GM18868 (cell line): ENCODE measurements at regions not wholly inside any gene's neighbourhood (a gene's known extent, or its start where the extent isn't known, plus 50 kb on each side); places are given as distances from the start of the nearest gene placed in this dataset.
"Not testable (repeated sequence)": the region's sequence is repeated elsewhere in the genome, so short reads cannot be mapped to it uniquely, and the experiment has no call there.

Source experiments
- ATAC-seq: cut with Tn5 transposase; IDR thresholded peaks from one replicate; pipeline ENCODE4 v1.9.1; 2021; ENCODE audit warnings: mild to moderate bottlenecking, moderate library complexity; ENCODE audit not compliant: unreplicated experiment

- not testable (repeated sequence) for ATAC-seq
These were observed 452.5 kb upstream of the NDN start for GRCh38 chr15:24139622-24140021.

- ATAC-seq, result not testable (repeated sequence)
These were observed 458.0 kb upstream of the NDN start for GRCh38 chr15:24145070-24145469.

GRCh38 chr15:24146251-24146650 lies 459.1 kb upstream of the NDN start:
- ATAC-seq, result no peak

- ATAC-seq, result no peak
These were observed 463.4 kb upstream of the NDN start for GRCh38 chr15:24150542-24150941.

- not testable (repeated sequence) for ATAC-seq
These were observed 471.2 kb upstream of the NDN start for GRCh38 chr15:24158306-24158705.

GRCh38 chr15:24165512-24165911 lies 478.4 kb upstream of the NDN start:
- ATAC-seq, result not testable (repeated sequence)

GRCh38 chr15:24202297-24202696 lies 473.3 kb upstream of the NPAP1 start:
- ATAC-seq, result not testable (repeated sequence)

GRCh38 chr15:24211742-24212476 lies 463.7 kb upstream of the NPAP1 start:
- ATAC-seq, result not testable (repeated sequence)

- ATAC-seq, result no peak
These were observed 451.8 kb upstream of the NPAP1 start for GRCh38 chr15:24223739-24224138.

- no peak for ATAC-seq
These were observed 451.4 kb upstream of the NPAP1 start for GRCh38 chr15:24224161-24224560.

GRCh38 chr15:24228922-24229321 lies 446.7 kb upstream of the NPAP1 start:
- ATAC-seq, result not testable (repeated sequence)

- ATAC-seq, result not testable (repeated sequence)
These were observed 442.4 kb upstream of the NPAP1 start for GRCh38 chr15:24233134-24233533.

- ATAC-seq, result not testable (repeated sequence)
These were observed 435.0 kb upstream of the NPAP1 start for GRCh38 chr15:24240580-24240979.

GRCh38 chr15:24259106-24259505 lies 416.5 kb upstream of the NPAP1 start:
- ATAC-seq, result not testable (repeated sequence)

- ATAC-seq, result not testable (repeated sequence)
These were observed 415.2 kb upstream of the NPAP1 start for GRCh38 chr15:24260407-24260806.

GRCh38 chr15:24260854-24261253 lies 414.7 kb upstream of the NPAP1 start:
- not testable (repeated sequence) for ATAC-seq

- ATAC-seq, result not testable (repeated sequence)
These were observed 406.9 kb upstream of the NPAP1 start for GRCh38 chr15:24268536-24269165.

GRCh38 chr15:24269166-24269571 lies 406.4 kb upstream of the NPAP1 start:
- no peak for ATAC-seq

- no peak for ATAC-seq
These were observed 405.7 kb upstream of the NPAP1 start for GRCh38 chr15:24269923-24270322.

- not testable (repeated sequence) for ATAC-seq
These were observed 403.9 kb upstream of the NPAP1 start for GRCh38 chr15:24271496-24272244.

- no peak for ATAC-seq
These were observed 382.7 kb upstream of the NPAP1 start for GRCh38 chr15:24292837-24293236.
